Upper lobe of left lung (tissue), 4 donors: ENCODE measurements at regions not wholly inside any gene's neighbourhood (a gene's known extent, or its start where the extent isn't known, plus 50 kb on each side); places are given as distances from the start of the nearest gene placed in this dataset.

Experiments
- CTCF ChIP-seq, 6 experiments: fragments of 450-650 bp in 4 of 6; fragments of 200-600 bp in 2 of 6; sonication (generic) in 2 of 6; IDR thresholded peaks; one replicate each; pipeline ENCODE4 v1.5.1; 2016 to 2019; ENCODE audit warnings: antibody characterized with exemption in 6 of 6
- EP300 ChIP-seq, 4 donors: sonication (generic); formaldehyde crosslinking; IDR thresholded peaks; one replicate each; pipeline ENCODE4 v1.5.1; 2017; ENCODE audit warnings: antibody characterized with exemption in 4 of 4, control low read depth in 2 of 4
- POLR2A ChIP-seq, 4 donors: fragments of 450-650 bp; IDR thresholded peaks; one replicate each; pipeline ENCODE4 v1.5.1; 2016 to 2017; ENCODE audit warnings: antibody characterized with exemption in 4 of 4, mild to moderate bottlenecking in 2 of 4

DNA sequence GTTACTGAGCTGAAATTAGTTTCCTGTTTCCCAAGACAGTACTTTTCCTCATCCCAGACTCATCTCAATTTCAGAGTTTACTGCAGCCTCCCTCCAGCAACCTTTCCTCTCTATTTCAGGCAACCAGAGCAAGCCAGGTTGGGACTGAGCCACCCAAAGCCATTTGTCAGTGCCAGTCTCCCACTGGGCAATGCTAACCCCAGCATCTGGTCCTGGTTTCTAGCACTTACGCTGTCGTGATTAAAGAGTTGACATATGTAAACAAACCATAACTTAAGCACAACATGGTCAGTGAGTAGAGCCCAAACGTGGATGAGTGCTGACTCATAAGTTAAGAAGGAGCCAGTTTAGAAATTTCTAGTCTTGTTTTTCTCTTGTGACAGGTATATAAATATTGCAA, 119.6 kb upstream of the BLID start:
- TF ChIP-seq CTCF (IDR thresholded peaks at IDR 0.05) (no peak), EP300 (IDR thresholded peaks at IDR 0.05) (no peak), POLR2A (IDR thresholded peaks at IDR 0.05) (no peak)
